ENCODE measurements at regions not wholly inside any gene's neighbourhood (a gene's known extent, or its start where the extent isn't known, plus 50 kb on each side); places are given as distances from the start of the nearest gene placed in this dataset.
A peak's percentile ranks its signal among the peaks of the same experiment; 100 is the strongest.

DNA sequence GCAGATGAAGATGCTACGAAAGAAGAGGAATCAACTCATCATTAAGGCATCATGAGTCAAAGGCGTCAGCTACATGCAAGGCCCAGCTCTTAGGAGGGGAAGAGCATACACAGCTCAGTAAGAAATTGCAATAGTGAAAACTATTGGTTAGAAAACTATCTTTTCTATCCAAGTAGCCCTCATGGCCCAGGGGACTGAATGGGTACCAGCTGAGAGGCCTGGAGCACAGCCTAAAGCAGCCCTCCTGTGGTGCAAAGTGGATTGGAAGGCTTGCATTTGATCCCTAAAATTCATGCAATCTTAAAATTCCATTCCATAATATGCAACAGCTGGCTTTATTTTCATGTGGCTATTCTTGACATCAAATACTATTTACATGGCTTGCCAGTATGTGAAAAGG lies 251.8 kb upstream of the USP24 start:
- Histone ChIP-seq H3K4me3 (no peak overlapping the region), H3K4me1 (replicated peaks) (no peaks in the 10 kb centered on the region), H3K9me3 (replicated peaks) (no peaks in the 10 kb centered on the region), H3K27ac (no peak overlapping the region), H3K27me3 (replicated peaks) (no peaks in the 10 kb centered on the region), H3K36me3 (no peaks in the 10 kb centered on the region)
- DNase-seq (ENCODE audit: low read depth in 1 of 2, low spot score in 2 of 2), result no peak

DNA sequence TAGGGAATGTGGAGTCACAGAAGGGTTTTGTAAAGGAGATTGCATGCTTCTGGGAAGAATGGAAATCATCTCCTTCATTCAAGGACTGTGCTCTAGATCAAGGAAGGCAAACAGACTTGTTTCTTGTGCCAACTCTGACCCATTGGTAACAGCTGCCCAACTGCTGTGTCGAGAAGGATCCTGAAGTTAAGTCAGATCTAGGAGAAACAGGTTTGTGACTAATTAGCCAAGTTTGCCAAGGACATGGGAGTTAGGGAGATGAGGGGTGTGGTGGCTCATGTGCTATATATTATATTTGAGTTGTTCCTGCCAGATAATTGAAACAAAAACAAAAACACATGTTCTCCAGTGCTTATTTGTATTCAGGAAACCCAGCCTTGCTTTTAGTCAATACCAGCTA lies 251.2 kb upstream of the USP24 start:
- Histone ChIP-seq H3K36me3 (no peaks in the 10 kb centered on the region), H3K4me1 (replicated peaks) (no peaks in the 10 kb centered on the region), H3K9me3 (replicated peaks) (no peaks in the 10 kb centered on the region), H3K27ac (no peak overlapping the region), H3K27me3 (replicated peaks) (no peaks in the 10 kb centered on the region), H3K4me3 (no peak overlapping the region)
- DNase-seq (ENCODE audit: low read depth in 1 of 2, low spot score in 2 of 2), result no peak

DNA sequence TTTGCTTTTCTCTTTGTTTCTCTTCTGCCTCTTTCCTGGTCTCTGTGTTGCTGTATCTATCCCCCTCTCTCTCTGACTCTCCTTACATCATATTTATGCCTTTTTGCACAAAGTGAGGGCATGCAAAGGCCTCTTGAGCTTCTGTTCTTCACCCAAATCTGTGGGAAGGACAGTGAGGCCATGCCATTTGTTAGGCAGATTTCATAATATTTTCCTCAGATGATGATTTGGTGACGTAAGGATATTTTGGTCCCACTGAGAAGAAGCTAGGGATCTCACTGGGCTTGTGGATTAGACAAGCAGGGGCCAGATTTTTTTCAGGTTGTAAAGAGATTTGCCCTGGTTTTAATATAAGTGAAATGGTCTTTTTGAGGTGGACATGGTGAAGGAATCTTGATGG lies 249.4 kb upstream of the USP24 start:
- DNase-seq (ENCODE audit: low read depth in 1 of 2, low spot score in 2 of 2), result no peak
- Histone ChIP-seq H3K27ac (no peak overlapping the region), H3K36me3 (no peaks in the 10 kb centered on the region), H3K4me1 (replicated peaks) (no peaks in the 10 kb centered on the region), H3K4me3 (no peak overlapping the region), H3K27me3 (replicated peaks) (no peaks in the 10 kb centered on the region), H3K9me3 (replicated peaks) (no peaks in the 10 kb centered on the region)

DNA sequence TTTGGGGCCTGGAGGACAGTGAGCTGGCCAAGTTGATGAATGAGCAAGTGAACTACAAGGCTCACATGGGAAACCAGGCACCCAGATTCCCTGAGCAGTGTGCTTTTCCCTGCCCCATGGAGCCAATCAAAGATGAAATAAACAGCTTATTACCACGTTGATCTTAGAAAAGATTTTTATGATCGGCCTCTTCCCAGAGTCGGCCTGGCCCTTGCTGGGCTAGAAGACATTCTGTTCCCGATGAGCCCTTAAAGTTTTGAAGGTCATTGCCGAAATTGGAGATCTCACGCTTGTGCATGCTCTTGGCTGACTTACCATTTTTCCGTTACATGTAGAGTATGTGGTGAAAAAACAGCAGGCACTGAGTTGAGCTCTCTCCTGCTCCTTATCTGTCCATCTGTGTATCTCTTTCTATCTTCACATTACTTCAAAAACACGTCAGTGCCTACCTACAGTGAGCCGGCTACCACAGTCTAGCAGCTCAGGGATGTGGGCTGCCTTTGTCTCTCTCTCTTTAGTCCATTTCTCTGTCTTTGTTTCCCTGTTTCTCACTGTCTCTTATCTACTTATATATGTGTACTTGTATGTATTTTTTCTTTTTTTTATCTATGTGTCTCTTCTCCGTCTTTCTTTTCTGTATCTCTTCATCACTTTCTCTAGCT lies 248.8 kb upstream of the USP24 start:
- Histone ChIP-seq H3K4me1 (replicated peaks) (no peaks in the 10 kb centered on the region), H3K27ac (no peak overlapping the region), H3K27me3 (replicated peaks) (no peaks in the 10 kb centered on the region), H3K36me3 (no peaks in the 10 kb centered on the region), H3K9me3 (replicated peaks) (no peaks in the 10 kb centered on the region), H3K4me3 (no peak overlapping the region)
- DNase-seq (ENCODE audit: low read depth in 1 of 2, low spot score in 2 of 2), result no peak

DNA sequence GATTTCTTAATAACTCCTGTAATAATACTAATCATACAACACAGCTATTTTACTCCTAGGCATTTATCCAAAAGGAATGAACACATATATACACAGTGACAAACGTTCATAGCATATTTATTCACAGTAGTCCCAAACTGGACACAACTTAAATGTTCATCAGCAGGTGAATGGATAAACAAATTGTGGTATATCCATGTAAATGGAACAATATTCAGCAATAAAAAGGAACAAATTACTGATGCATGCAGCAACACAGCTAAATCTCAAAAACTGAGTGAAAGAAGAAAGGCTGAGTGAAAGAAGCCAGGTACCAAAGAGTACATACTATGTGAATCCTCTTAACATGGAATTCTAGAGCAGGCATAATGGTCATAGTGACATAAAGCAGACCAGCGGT lies 242.7 kb upstream of the USP24 start:
- Histone ChIP-seq H3K27me3 (replicated peaks) (no peaks in the 10 kb centered on the region), H3K4me3 (no peak overlapping the region), H3K9me3 (replicated peaks) (no peaks in the 10 kb centered on the region), H3K36me3 (no peaks in the 10 kb centered on the region), H3K27ac (no peak overlapping the region), H3K4me1 (replicated peaks) (no peaks in the 10 kb centered on the region)
- no peak for DNase-seq (ENCODE audit: low read depth in 1 of 2, low spot score in 2 of 2)

DNA sequence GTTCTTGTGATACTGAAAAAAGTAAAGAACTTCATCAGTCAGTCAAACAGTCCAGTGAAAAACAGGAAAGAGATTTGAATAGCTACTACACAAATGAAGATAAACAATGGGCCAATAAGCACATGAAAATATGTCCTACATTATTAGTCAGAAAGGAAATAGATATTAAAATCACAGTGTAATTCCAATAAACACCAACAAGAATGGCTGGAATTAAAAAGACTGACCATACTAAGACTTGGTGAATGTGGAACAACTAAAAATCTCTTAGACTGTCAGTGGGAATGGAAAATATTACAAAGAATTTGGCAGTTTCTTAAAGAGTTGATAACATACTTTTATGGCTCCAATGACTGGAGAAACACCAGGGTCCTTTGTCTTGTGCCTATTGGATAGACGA lies 241.8 kb upstream of the USP24 start:
- no peaks in the 10 kb centered on the region for H3K9me3 ChIP-seq (replicated peaks)
- DNase-seq (ENCODE audit: low read depth in 1 of 2, low spot score in 2 of 2), result no peak
- H3K4me1 ChIP-seq (replicated peaks), result no peaks in the 10 kb centered on the region
- no peaks in the 10 kb centered on the region for H3K27me3 ChIP-seq (replicated peaks)
- no peak overlapping the region for H3K4me3 ChIP-seq
- H3K27ac ChIP-seq, result no peak overlapping the region
- no peaks in the 10 kb centered on the region for H3K36me3 ChIP-seq

DNA sequence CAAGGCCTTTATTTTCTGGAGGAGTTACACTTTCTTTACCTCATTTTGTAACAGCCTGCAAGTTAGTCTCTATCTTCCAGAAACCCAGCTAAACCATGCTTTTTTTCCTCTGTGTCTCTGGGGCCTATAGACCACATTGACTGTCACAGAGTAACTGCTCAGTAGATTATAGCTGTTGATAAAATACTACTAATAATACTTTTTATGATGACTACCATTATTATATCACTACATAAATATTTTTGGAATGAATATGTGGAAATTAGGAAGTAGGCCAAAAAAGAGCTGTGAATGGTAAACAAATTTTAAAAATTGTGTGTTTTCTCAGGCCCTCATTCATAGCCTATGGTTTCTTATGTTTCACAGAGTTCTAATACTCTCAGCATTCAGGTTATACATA lies 233.1 kb upstream of the USP24 start:
- Histone ChIP-seq H3K27me3 (replicated peaks) (no peaks in the 10 kb centered on the region), H3K9me3 (replicated peaks) (0 out of 2 replicates have a peak, but pooled peaks cover 2% of the 10 kb centered on the region), H3K27ac (no peak overlapping the region), H3K4me3 (no peak overlapping the region), H3K36me3 (no peaks in the 10 kb centered on the region), H3K4me1 (replicated peaks) (peaks cover 36% of the 10 kb centered on the region)
- no peak for DNase-seq (ENCODE audit: low read depth in 1 of 2, low spot score in 2 of 2)

DNA sequence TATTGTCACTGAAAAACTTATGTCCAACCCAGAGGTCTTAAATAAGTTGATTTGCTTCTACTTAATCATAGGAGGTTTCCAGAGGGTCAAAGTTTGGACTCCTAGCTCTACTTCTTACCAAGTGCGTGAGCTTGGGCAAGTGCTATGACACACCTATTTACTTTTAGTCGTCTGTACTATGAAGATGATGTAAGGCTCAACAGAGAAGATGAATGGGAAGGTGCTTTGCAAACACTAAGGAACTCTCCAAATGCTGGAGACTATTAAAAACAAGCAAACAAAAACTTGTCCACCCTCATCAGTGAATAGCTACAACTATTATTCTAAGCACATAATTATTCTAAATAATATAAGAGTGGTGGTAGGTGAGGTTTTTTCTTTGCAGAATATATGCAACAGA lies 232.3 kb upstream of the USP24 start:
- Histone ChIP-seq H3K36me3 (no peaks in the 10 kb centered on the region), H3K4me1 (replicated peaks) (peaks cover 40% of the 10 kb centered on the region), H3K27me3 (replicated peaks) (no peaks in the 10 kb centered on the region), H3K4me3 (no peak overlapping the region), H3K27ac (no peak overlapping the region), H3K9me3 (replicated peaks) (0 out of 2 replicates have a peak, but pooled peaks cover 2% of the 10 kb centered on the region)
- DNase-seq (ENCODE audit: low read depth in 1 of 2, low spot score in 2 of 2), result no peak

DNA sequence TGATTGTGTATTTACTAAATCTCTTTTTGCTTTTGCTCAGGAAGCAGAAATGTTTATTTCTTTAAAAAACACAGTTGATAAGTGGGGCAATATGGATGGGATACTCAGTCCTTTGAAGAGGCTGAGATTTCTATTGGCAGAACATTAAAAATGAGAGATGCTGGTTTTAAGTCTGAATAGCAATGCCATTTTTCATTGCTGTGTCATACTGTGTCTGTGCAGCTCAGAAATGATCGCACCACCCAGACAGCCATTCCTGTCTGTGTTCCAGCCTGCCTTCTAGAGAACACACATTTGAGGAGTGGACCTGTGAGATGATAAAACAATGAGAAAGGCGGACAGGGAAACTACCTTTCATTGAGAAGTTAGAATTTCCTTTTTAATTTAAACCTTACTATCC lies 231.2 kb upstream of the USP24 start:
- Histone ChIP-seq H3K4me3 (no peak overlapping the region), H3K9me3 (replicated peaks) (0 out of 2 replicates have a peak, but pooled peaks cover 2% of the 10 kb centered on the region), H3K27ac (no peak overlapping the region), H3K27me3 (replicated peaks) (no peaks in the 10 kb centered on the region), H3K4me1 (replicated peaks) (peaks cover 40% of the 10 kb centered on the region), H3K36me3 (no peaks in the 10 kb centered on the region)
- peak in 1 of 2 experiments; percentile 36 for DNase-seq (ENCODE audit: low read depth in 1 of 2, low spot score in 2 of 2)

DNA sequence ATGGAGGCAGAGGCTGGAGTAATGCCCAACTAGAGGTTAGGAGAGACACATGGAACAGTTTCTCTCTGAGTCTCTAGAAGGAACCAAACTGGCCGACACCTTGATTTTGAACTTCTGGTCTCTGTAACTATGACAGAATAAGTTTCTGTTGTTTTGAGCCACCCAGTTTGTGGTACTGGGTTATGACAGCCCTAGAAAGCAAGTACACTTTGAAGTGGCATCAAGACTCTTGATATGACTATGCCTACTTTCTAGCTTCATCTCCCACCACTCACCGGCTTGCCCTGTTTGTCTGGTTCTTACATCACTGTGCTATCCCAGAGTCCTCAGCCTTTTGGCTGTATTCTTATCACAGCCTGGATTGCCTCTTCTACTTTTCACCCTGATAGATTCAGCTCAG lies 230.3 kb upstream of the USP24 start:
- no peak overlapping the region for H3K27ac ChIP-seq
- no peaks in the 10 kb centered on the region for H3K36me3 ChIP-seq
- no peaks in the 10 kb centered on the region for H3K9me3 ChIP-seq (replicated peaks)
- peaks cover 40% of the 10 kb centered on the region for H3K4me1 ChIP-seq (replicated peaks)
- no peak overlapping the region for H3K4me3 ChIP-seq
- no peak for DNase-seq (ENCODE audit: low read depth in 1 of 2, low spot score in 2 of 2)
- no peaks in the 10 kb centered on the region for H3K27me3 ChIP-seq (replicated peaks)

DNA sequence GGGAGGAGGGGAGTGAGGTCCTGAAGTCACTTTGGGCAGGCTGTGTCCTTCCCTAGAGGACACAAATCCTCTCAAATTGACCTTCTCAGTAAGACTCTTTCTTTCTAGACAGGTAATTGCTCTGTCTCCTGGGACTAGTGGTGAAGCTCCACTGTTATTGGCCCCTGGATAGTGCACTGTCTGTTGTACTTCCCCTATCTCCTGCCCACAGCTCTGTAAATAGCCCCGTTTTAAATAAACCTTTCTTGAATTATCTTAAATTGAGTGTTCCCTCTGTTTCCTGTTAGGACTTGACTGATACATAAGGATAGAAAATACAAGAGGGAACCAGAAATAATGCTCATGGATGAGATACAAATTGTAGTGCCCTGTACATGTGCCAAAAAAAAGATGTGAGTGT lies 229.5 kb upstream of the USP24 start:
- no peaks in the 10 kb centered on the region for H3K27me3 ChIP-seq (replicated peaks)
- no peak overlapping the region for H3K4me3 ChIP-seq
- peaks cover 40% of the 10 kb centered on the region for H3K4me1 ChIP-seq (replicated peaks)
- no peaks in the 10 kb centered on the region for H3K36me3 ChIP-seq
- peak overlapping the region; percentile 77; the same call in 1 of the 2 replicates for H3K27ac ChIP-seq
- no peak for DNase-seq (ENCODE audit: low read depth in 1 of 2, low spot score in 2 of 2)
- H3K9me3 ChIP-seq (replicated peaks), result no peaks in the 10 kb centered on the region

DNA sequence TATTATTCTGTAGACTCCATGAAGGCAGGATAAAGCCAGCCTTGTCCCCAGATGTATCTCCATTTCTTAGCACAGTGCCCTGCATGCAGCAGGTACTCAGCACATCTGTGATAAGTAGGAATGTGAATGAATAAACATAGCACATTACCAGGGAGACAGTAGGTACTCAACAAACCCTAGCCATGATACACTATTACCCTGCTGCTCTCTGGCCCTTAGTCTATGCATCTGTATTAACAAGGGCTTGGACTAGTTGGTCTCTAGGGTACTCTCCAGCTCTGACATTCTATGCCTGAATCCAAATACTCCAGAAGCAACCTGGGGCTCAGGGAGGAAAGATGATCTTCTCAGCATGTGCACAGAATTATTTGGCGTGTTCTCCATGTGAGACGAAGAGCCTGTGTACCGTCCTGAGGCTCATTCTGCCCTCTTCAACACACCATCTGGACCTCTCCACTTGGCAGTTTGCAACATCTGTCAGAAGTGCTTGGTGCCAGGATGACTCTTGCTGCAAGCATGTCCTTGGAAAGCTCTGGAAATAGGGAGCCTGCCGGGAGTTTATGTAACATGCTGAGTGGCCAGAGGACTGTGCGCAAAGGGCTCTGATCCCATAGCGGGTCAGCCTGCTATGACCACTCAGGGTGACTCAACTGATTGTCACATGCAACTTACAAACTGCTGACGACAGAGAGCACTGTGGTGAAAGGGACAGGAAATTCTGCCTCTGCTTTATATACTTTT lies 228.2 kb upstream of the USP24 start:
- Histone ChIP-seq H3K27ac (peak overlapping the region; percentile 77), H3K27me3 (replicated peaks) (no peaks in the 10 kb centered on the region), H3K4me1 (replicated peaks) (peaks cover 40% of the 10 kb centered on the region), H3K9me3 (replicated peaks) (no peaks in the 10 kb centered on the region), H3K36me3 (no peaks in the 10 kb centered on the region), H3K4me3 (no peak overlapping the region)
- peak; percentile 77 to 90 for DNase-seq (ENCODE audit: low read depth in 1 of 2, low spot score in 2 of 2)

DNA sequence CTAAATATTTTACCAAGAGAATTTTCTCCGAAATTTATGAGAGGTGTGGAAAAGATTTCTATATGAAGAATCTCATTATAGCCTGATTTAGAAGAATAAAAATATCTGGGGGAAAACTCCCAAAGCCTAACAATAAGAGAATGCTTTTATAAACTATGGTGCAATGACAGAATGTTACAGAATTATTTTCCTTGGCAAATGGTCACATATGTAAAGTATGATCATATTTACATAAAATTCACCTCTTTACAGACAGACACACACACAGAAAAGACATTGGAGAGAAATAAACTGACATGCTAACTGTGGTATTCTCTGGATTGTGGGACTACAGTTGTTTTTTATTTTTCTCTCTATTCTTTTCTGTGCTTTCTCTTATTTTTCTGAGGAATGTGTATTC lies 226.3 kb upstream of the USP24 start:
- H3K4me3 ChIP-seq, result no peak overlapping the region
- H3K36me3 ChIP-seq, result no peaks in the 10 kb centered on the region
- no peaks in the 10 kb centered on the region for H3K27me3 ChIP-seq (replicated peaks)
- peaks cover 37% of the 10 kb centered on the region for H3K4me1 ChIP-seq (replicated peaks)
- H3K27ac ChIP-seq, result no peak overlapping the region
- no peaks in the 10 kb centered on the region for H3K9me3 ChIP-seq (replicated peaks)
- DNase-seq (ENCODE audit: low read depth in 1 of 2, low spot score in 2 of 2), result no peak

DNA sequence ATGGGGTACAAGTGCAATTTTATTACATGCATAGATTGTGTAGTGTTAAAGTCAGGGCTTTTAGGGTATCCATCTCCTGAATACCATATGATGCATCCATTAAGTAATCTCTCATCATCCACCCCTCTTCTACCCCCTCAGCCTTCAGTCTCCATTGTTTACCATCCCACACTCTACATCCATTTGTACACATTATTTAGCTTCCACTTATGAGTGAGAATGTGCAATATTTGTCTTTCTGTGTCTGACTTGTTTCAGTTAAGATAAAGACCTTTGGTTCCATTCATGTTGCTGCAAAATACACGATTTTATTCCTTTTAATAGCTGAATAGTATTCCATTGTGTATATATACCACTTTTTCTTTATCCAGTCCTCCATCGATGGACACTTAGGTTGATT lies 222.5 kb upstream of the USP24 start:
- Histone ChIP-seq H3K9me3 (replicated peaks) (no peaks in the 10 kb centered on the region), H3K27ac (no peak overlapping the region), H3K4me1 (replicated peaks) (no peaks in the 10 kb centered on the region), H3K4me3 (no peak overlapping the region), H3K27me3 (replicated peaks) (no peaks in the 10 kb centered on the region), H3K36me3 (no peaks in the 10 kb centered on the region)
- no peak for DNase-seq (ENCODE audit: low read depth in 1 of 2, low spot score in 2 of 2)

Measured in SJSA1 (cell line).